ENCODE measurements at regions not wholly inside any gene's neighbourhood (a gene's known extent, or its start where the extent isn't known, plus 50 kb on each side); places are given as distances from the start of the nearest gene placed in this dataset.
"Not testable (repeated sequence)": the region's sequence is repeated elsewhere in the genome, so short reads cannot be mapped to it uniquely, and the experiment has no call there.

GRCh38 chr10:64959116-64959515 is 1437.9 kb downstream of the REEP3 start:
- DNase-seq: no peak

- DNase-seq: no peak
Measured at GRCh38 chr10:64959883-64960282, 1438.7 kb downstream of the REEP3 start.

GRCh38 chr10:64973391-64973790 is 1452.2 kb downstream of the REEP3 start:
- no peak for DNase-seq

- DNase-seq: no peak
Measured at GRCh38 chr10:64976150-64976549, 1454.9 kb downstream of the REEP3 start.

GRCh38 chr10:64977915-64978314 is 1456.7 kb downstream of the REEP3 start:
- DNase-seq: no peak

GRCh38 chr10:64996886-64997285 is 1475.7 kb downstream of the REEP3 start:
- no peak for DNase-seq

GRCh38 chr10:65010845-65011244 is 1489.6 kb downstream of the REEP3 start:
- no peak for DNase-seq

- no peak for DNase-seq
Measured at GRCh38 chr10:65017523-65017922, 1496.3 kb downstream of the REEP3 start.

- no peak for DNase-seq
Measured at GRCh38 chr10:65024886-65025285, 1503.7 kb downstream of the REEP3 start.

- DNase-seq: no peak
Measured at GRCh38 chr10:65030263-65030662, 1509.1 kb downstream of the REEP3 start.

- no peak for DNase-seq
Measured at GRCh38 chr10:65032867-65033769, 1511.9 kb downstream of the REEP3 start.

GRCh38 chr10:65033957-65034356 is 1512.8 kb downstream of the REEP3 start:
- no peak for DNase-seq

GRCh38 chr10:65040796-65041195 is 1519.6 kb downstream of the REEP3 start:
- no peak for DNase-seq

GRCh38 chr10:65041307-65041706 is 1520.1 kb downstream of the REEP3 start:
- DNase-seq: no peak

- no peak for DNase-seq
Measured at GRCh38 chr10:65042496-65042895, 1521.3 kb downstream of the REEP3 start.

- DNase-seq: no peak
Measured at GRCh38 chr10:65046831-65047230, 1525.6 kb downstream of the REEP3 start.

GRCh38 chr10:65052111-65052510 is 1530.9 kb downstream of the REEP3 start:
- not testable (repeated sequence) for DNase-seq

- not testable (repeated sequence) for DNase-seq
Measured at GRCh38 chr10:65053397-65053796, 1532.2 kb downstream of the REEP3 start.

- DNase-seq: not testable (repeated sequence)
Measured at GRCh38 chr10:65053831-65054351, 1532.7 kb downstream of the REEP3 start.

GRCh38 chr10:65054701-65055100 is 1533.5 kb downstream of the REEP3 start:
- DNase-seq: not testable (repeated sequence)

GRCh38 chr10:65065278-65065677 is 1544.1 kb downstream of the REEP3 start:
- no peak for DNase-seq

- DNase-seq: no peak
Measured at GRCh38 chr10:65083222-65083621, 1562.0 kb downstream of the REEP3 start.

GRCh38 chr10:65090991-65091390 is 1569.8 kb downstream of the REEP3 start:
- no peak for DNase-seq

- DNase-seq: no peak
Measured at GRCh38 chr10:65100146-65100545, 1578.9 kb downstream of the REEP3 start.

GRCh38 chr10:65100881-65101280 is 1579.7 kb downstream of the REEP3 start:
- DNase-seq: not testable (repeated sequence)
